Endothelial cell (in vitro differentiated cells): ENCODE measurements at regions not wholly inside any gene's neighbourhood (a gene's known extent, or its start where the extent isn't known, plus 50 kb on each side); places are given as distances from the start of the nearest gene placed in this dataset.

Experiments used
- DNase-seq: peaks from one replicate; pipeline ENCODE4 v3.0.0; 2021; ENCODE audit warnings: low spot score
- H3K27ac Mint-ChIP-seq: one replicate; pipeline ENCODE4 v1.8.0; 2021; ENCODE audit warnings: mixed read lengths, inconsistent platforms; ENCODE audit not compliant: unreplicated experiment
- H3K27me3 Mint-ChIP-seq: one replicate; pipeline ENCODE4 v1.8.0; 2021; ENCODE audit warnings: mild to moderate bottlenecking, moderate library complexity, mixed read lengths, inconsistent platforms; ENCODE audit not compliant: unreplicated experiment
- H3K36me3 Mint-ChIP-seq: one replicate; pipeline ENCODE4 v1.8.0; 2021; ENCODE audit warnings: mild to moderate bottlenecking, low read depth, mixed read lengths, inconsistent platforms; ENCODE audit not compliant: unreplicated experiment
- H3K4me1 Mint-ChIP-seq: one replicate; pipeline ENCODE4 v1.8.0; 2021; ENCODE audit warnings: mild to moderate bottlenecking, mixed read lengths, inconsistent platforms; ENCODE audit not compliant: unreplicated experiment
- H3K4me3 Mint-ChIP-seq: one replicate; pipeline ENCODE4 v1.8.0; 2021; ENCODE audit warnings: mild to moderate bottlenecking, mixed read lengths, inconsistent platforms; ENCODE audit not compliant: unreplicated experiment
- H3K9me3 Mint-ChIP-seq: one replicate; pipeline ENCODE4 v1.8.0; 2021; ENCODE audit warnings: mixed read lengths, inconsistent platforms; ENCODE audit not compliant: unreplicated experiment
- TF ChIP-seq, protein P1 (sequence below): fragments of 200-600 bp; sonication (generic); IDR thresholded peaks from one replicate; pipeline ENCODE4 v1.5.0; 2021; ENCODE audit warnings: antibody characterized with exemption; ENCODE audit not compliant: unreplicated experiment

DNA sequence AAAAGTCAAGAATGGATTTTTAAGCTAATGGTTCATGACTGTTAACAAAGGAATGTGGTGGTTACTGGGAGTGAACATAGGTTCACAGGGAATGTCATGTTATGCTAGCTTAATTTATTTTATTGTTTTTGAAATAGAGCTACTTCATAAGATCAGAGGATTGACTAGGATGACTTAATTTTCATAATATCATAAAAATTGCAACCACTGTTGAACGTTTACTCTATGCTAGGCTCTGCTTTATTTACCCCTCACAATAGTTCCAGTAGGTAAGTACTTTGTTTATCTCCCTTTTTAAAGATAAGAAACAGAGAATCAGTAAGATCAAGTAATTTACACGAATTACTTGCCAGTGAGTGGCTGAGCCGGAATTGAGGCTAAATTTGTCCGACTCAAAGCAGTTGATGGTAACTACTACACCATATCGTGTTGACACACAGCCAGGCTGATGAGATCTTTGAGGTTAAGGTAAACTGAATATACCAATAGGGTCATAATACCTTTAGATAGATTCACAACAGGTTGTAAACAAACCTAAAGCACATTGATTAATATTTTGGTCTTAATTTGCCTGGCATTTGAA, 194.6 kb upstream of the CITED2 start:
- no peaks in the 10 kb centered on the region for H3K4me1 Mint-ChIP-seq
- H3K36me3 Mint-ChIP-seq, result no peaks in the 10 kb centered on the region
- H3K27ac Mint-ChIP-seq, result no peak overlapping the region
- TF ChIP-seq, protein P1, sequence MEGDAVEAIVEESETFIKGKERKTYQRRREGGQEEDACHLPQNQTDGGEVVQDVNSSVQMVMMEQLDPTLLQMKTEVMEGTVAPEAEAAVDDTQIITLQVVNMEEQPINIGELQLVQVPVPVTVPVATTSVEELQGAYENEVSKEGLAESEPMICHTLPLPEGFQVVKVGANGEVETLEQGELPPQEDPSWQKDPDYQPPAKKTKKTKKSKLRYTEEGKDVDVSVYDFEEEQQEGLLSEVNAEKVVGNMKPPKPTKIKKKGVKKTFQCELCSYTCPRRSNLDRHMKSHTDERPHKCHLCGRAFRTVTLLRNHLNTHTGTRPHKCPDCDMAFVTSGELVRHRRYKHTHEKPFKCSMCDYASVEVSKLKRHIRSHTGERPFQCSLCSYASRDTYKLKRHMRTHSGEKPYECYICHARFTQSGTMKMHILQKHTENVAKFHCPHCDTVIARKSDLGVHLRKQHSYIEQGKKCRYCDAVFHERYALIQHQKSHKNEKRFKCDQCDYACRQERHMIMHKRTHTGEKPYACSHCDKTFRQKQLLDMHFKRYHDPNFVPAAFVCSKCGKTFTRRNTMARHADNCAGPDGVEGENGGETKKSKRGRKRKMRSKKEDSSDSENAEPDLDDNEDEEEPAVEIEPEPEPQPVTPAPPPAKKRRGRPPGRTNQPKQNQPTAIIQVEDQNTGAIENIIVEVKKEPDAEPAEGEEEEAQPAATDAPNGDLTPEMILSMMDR, result no peak
- peaks cover 2% of the 10 kb centered on the region for H3K27me3 Mint-ChIP-seq
- no peak overlapping the region for H3K4me3 Mint-ChIP-seq
- no peak for DNase-seq
- no peaks in the 10 kb centered on the region for H3K9me3 Mint-ChIP-seq

GRCh38 chr6:139568151-139568955, 193.9 kb upstream of the CITED2 start:
- DNase-seq, result no peak
- TF ChIP-seq, protein P1, result no peak
- Mint-ChIP-seq H3K27ac (no peak overlapping the region), H3K4me3 (no peak overlapping the region), H3K9me3 (no peaks in the 10 kb centered on the region), H3K36me3 (no peaks in the 10 kb centered on the region), H3K4me1 (no peaks in the 10 kb centered on the region), H3K27me3 (peaks cover 2% of the 10 kb centered on the region)

DNA sequence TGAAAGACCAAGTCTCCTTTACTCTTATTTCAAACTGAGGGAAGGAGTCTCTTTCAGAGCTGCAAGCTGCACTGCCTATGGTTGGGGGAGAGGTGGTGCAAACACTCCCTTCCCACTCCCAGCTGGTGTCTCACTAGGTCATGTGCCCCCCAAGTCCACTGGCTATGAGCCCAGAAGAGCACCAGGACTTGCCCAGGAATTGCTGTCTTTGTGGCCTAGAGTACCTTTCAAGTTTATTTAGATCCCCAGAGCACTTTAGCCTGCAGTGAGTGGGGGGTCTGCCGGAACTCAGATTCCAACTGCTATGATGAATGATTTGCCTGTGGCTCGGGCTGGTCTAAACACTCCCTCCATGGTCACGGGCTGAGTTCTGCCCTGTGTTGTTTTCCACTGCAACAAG, 192.6 kb upstream of the CITED2 start:
- Mint-ChIP-seq H3K27me3 (peaks cover 2% of the 10 kb centered on the region), H3K4me1 (no peaks in the 10 kb centered on the region), H3K4me3 (no peak overlapping the region), H3K9me3 (no peaks in the 10 kb centered on the region), H3K36me3 (no peaks in the 10 kb centered on the region), H3K27ac (no peak overlapping the region)
- no peak for DNase-seq
- TF ChIP-seq, protein P1, result no peak

- DNase-seq, result no peak
Measured at GRCh38 chr6:139565591-139565990, 191.1 kb upstream of the CITED2 start.

More at GRCh38 chr6:139565591-139565990, 191.1 kb upstream of the CITED2 start:
- no peak overlapping the region for H3K27ac Mint-ChIP-seq
- H3K36me3 Mint-ChIP-seq, result no peaks in the 10 kb centered on the region
- TF ChIP-seq, protein P1, result no peak
- H3K27me3 Mint-ChIP-seq, result peaks cover 2% of the 10 kb centered on the region
- H3K4me1 Mint-ChIP-seq, result no peaks in the 10 kb centered on the region
- H3K4me3 Mint-ChIP-seq, result no peak overlapping the region
- H3K9me3 Mint-ChIP-seq, result no peaks in the 10 kb centered on the region
